Tibial nerve (tissue), 3 donors: ENCODE measurements at regions not wholly inside any gene's neighbourhood (a gene's known extent, or its start where the extent isn't known, plus 50 kb on each side); places are given as distances from the start of the nearest gene placed in this dataset.

Source experiments
- CTCF ChIP-seq, 5 experiments: fragments of 200-600 bp in 3 of 5; fragments of 450-650 bp in 2 of 5; sonication (generic) in 3 of 5; IDR thresholded peaks; one replicate each; pipeline ENCODE4 v1.5.1; 2016 to 2019; ENCODE audit warnings: antibody characterized with exemption in 5 of 5, mild to moderate bottlenecking in 3 of 5, moderate library complexity in 2 of 5
- POLR2A ChIP-seq, 2 donors: fragments of 450-650 bp; IDR thresholded peaks; one replicate each; pipeline ENCODE4 v1.6.1; 2017; ENCODE audit warnings: antibody characterized with exemption in 2 of 2, mild to moderate bottlenecking in 2 of 2, moderate library complexity in 2 of 2

- TF ChIP-seq POLR2A (IDR thresholded peaks at IDR 0.05) (no peak), CTCF (IDR thresholded peaks at IDR 0.05) (no peak)
Measured at GRCh38 chr1:14262637-14263036, 335.8 kb upstream of the KAZN start.
